GM12865 (cell line): ENCODE measurements at regions not wholly inside any gene's neighbourhood (a gene's known extent, or its start where the extent isn't known, plus 50 kb on each side); places are given as distances from the start of the nearest gene placed in this dataset.

Experiments used
- DNase-seq: peaks from one replicate; pipeline ENCODE4 v3.0.0; 2010; ENCODE audit warnings: low read depth
- H3K4me3 ChIP-seq: 2 replicates; pipeline ENCODE4 v1.5.1; 2011; ENCODE audit warnings: mild to moderate bottlenecking, low read depth, low read length, control low read depth
- TF ChIP-seq, protein P1 (sequence below): IDR thresholded peaks from 2 replicates; pipeline ENCODE4 v1.5.1; 2011; ENCODE audit warnings: low read length, control low read depth, low read depth, inconsistent platforms; ENCODE audit not compliant: insufficient read depth; ENCODE audit errors: missing control alignments

DNA sequence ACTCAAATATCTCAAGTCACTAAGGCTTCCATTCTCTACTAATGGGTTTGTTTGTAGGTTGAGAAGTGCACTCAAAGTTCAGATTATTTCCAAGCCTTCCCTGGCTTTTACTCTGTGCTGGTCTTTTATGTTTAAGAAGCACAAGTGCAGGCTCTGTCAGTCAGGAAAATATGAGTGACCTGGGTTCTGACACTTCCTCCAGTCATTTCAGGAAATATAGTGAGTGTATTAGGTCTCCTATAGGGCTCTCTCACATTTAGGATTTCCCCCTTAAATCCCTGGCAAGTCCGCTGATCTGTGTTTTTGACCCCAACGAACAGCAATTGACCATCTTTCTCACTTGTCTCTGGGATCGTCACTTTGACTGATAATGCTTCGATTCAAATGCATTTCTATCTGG is 210.2 kb downstream of the ARPP21 start:
- no peak overlapping the region for H3K4me3 ChIP-seq
- no peak for DNase-seq
- TF ChIP-seq, protein P1, sequence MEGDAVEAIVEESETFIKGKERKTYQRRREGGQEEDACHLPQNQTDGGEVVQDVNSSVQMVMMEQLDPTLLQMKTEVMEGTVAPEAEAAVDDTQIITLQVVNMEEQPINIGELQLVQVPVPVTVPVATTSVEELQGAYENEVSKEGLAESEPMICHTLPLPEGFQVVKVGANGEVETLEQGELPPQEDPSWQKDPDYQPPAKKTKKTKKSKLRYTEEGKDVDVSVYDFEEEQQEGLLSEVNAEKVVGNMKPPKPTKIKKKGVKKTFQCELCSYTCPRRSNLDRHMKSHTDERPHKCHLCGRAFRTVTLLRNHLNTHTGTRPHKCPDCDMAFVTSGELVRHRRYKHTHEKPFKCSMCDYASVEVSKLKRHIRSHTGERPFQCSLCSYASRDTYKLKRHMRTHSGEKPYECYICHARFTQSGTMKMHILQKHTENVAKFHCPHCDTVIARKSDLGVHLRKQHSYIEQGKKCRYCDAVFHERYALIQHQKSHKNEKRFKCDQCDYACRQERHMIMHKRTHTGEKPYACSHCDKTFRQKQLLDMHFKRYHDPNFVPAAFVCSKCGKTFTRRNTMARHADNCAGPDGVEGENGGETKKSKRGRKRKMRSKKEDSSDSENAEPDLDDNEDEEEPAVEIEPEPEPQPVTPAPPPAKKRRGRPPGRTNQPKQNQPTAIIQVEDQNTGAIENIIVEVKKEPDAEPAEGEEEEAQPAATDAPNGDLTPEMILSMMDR = no peak

DNA sequence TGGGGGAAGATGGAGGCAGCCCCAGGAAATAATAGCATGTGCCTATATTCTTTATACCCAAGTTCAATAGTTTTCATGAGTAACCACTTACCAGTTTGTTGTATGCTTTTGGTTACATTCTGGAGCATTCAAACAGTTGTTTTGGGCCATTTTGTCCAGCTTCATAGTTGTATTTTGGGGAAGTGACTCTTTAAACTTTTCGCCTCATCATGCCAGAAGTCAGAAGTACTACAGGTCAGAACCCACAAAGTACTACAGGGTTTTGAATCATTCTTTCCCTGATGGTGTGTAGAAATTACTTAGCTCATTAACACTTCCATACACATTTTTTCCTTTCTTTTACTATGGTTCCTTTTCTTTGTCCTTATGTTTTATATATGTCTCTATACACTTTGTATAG is 210.6 kb downstream of the ARPP21 start:
- TF ChIP-seq, protein P1 = no peak
- no peak for DNase-seq
- H3K4me3 ChIP-seq = no peak overlapping the region

DNA sequence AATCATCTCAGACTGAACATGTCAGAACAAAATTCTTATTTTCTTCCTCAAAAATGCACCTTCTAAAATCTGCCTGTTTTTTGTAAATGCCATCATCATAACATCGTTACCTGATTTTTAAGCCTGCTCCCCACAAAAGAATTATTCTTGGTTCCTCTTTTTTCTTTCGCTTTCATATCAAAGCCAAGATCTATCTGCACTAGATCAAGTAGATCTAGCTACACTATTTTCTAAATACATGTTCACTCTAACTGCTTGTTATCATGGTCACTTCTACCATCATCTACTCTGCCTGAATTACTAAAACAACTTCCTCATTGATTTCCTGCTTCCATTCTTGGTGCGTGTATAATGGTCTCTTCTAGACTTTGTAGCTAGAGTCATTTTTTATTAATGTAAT is 217.7 kb downstream of the ARPP21 start:
- H3K4me3 ChIP-seq = no peak overlapping the region
- TF ChIP-seq, protein P1 = no peak
- peak; percentile 16 for DNase-seq

DNA sequence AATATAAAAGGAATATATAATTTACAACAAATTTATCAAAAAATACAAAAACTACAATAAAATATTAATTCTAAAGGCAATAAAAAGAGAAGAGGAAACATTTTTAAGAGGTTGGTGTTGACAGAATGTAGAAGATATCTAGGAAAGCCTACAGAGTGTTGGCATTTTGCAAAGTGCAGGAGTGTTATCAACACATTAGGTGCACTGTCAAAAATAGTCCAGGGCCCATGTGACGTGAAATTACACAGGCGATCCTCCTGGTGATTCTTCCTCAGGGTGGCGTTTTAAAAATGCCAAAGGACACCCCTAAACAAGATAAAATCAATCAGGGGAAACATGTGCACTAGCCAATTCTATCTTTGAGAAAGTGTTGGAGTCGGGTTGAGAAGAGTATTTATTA is 222.7 kb downstream of the ARPP21 start:
- TF ChIP-seq, protein P1 = no peak
- DNase-seq = no peak
- no peak overlapping the region for H3K4me3 ChIP-seq

DNA sequence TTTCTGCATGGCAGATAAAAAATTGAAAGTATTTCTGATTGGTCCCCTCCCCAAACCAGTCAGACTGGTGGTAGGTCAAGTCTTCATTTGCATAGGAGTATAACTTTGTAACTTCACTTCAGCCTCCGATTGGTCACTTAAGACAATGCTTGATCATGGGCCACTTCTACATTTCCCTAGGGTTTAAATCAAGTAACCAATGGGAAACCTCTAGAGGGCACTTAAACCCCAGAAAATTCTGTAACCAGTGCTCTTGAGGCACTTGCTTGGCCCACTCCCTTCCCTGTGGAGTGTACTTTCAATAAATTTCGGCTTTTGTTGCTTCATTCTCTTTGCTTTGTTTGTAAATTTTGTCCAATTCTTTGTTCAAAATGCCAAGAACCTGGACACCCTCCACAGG is 225.5 kb downstream of the ARPP21 start:
- no peak for DNase-seq
- TF ChIP-seq, protein P1 = no peak
- no peak overlapping the region for H3K4me3 ChIP-seq

DNA sequence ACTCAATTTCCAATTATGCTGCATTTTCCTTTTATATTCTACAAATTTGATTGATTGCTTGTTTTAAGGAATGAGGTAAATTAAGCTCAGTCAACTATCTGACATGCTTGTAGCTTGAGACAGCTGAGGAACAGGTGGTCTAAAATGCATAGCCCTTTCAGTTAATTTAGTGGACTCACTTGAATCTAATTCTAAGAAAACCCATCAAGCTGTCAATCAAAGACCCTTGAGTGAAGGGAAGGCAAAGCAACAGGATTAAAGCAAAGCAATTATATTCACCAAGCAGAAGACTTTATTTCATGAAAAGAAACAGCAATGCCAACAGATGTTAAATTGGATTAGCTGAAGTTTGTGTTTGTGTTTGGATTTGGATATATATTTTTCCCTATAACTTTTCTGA is 228.5 kb downstream of the ARPP21 start:
- no peak overlapping the region for H3K4me3 ChIP-seq
- TF ChIP-seq, protein P1 = no peak
- DNase-seq = no peak

DNA sequence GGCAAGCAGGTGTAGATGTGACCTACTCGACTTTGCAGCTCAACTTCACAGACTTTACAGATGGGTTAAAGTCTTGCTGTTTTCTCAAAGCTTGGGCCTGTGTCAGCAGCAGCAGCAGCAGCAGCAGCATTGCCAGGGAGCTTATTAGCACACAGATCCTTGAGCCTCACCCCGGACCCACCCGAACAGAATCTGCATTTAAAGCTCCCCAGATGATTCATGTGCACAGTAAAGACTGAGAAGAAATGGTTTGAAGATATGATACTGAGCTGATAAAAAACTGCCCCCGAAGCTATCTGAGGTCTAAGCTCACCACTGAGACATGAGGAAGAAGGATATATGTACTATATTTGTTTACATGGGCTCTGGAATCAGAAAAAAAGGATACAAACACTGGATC is 231.7 kb downstream of the ARPP21 start:
- no peak for DNase-seq
- H3K4me3 ChIP-seq = no peak overlapping the region
- TF ChIP-seq, protein P1 = no peak
